KMS-11 (cell line): ENCODE measurements at regions not wholly inside any gene's neighbourhood (a gene's known extent, or its start where the extent isn't known, plus 50 kb on each side); places are given as distances from the start of the nearest gene placed in this dataset.

Experiments
- H2AFZ ChIP-seq: fragments of 200-600 bp; sonication (generic); 2 replicates; pipeline ENCODE4 v1.6.1; 2016; ENCODE audit warnings: antibody characterized with exemption, mixed run types, low read depth
- H3K27ac ChIP-seq: fragments of 200-600 bp; sonication (generic); 2 replicates; pipeline ENCODE4 v1.6.1; 2016; ENCODE audit warnings: mild to moderate bottlenecking, mixed run types
- H3K27me3 ChIP-seq: fragments of 200-600 bp; sonication (generic); 2 replicates; pipeline ENCODE4 v1.6.1; 2017; ENCODE audit warnings: mild to moderate bottlenecking, low read depth, mixed run types, moderate library complexity; ENCODE audit not compliant: insufficient read depth
- H3K36me3 ChIP-seq: fragments of 200-600 bp; sonication (generic); 2 replicates; pipeline ENCODE4 v1.6.1; 2017; ENCODE audit warnings: mild to moderate bottlenecking, mixed run types; ENCODE audit not compliant: insufficient read depth
- H3K4me1 ChIP-seq: fragments of 200-600 bp; sonication (generic); 2 replicates; pipeline ENCODE4 v1.6.1; 2016; ENCODE audit warnings: mild to moderate bottlenecking, low read depth, mixed run types; ENCODE audit not compliant: poor library complexity, severe bottlenecking
- H3K4me2 ChIP-seq: fragments of 200-600 bp; sonication (generic); 2 replicates; pipeline ENCODE4 v1.7.0; 2016; ENCODE audit warnings: mild to moderate bottlenecking, mixed run types
- H3K4me3 ChIP-seq: fragments of 200-600 bp; sonication (generic); IDR thresholded peaks from 2 replicates; pipeline ENCODE4 v1.6.1; 2017; ENCODE audit warnings: low read depth, low read length, mixed read lengths; ENCODE audit not compliant: insufficient read depth
- H3K79me2 ChIP-seq: fragments of 200-600 bp; sonication (generic); 2 replicates; pipeline ENCODE4 v1.6.1; 2016; ENCODE audit warnings: low read depth, mixed run types; ENCODE audit not compliant: insufficient read depth
- H3K9ac ChIP-seq: fragments of 200-600 bp; sonication (generic); 2 replicates; pipeline ENCODE4 v1.6.1; 2016; ENCODE audit warnings: mild to moderate bottlenecking, mixed run types
- H4K20me1 ChIP-seq: fragments of 200-600 bp; sonication (generic); 2 replicates; pipeline ENCODE4 v1.6.1; 2016; ENCODE audit warnings: mild to moderate bottlenecking, mixed run types; ENCODE audit not compliant: insufficient read depth
- TF ChIP-seq, protein P1 (sequence below): fragments of 200-600 bp; sonication (generic); conservative IDR thresholded peaks from 2 replicates; pipeline ENCODE4 v1.6.1; 2017; ENCODE audit warnings: low read depth, mild to moderate bottlenecking, antibody characterized with exemption, low read length, moderate library complexity, mixed read lengths

DNA sequence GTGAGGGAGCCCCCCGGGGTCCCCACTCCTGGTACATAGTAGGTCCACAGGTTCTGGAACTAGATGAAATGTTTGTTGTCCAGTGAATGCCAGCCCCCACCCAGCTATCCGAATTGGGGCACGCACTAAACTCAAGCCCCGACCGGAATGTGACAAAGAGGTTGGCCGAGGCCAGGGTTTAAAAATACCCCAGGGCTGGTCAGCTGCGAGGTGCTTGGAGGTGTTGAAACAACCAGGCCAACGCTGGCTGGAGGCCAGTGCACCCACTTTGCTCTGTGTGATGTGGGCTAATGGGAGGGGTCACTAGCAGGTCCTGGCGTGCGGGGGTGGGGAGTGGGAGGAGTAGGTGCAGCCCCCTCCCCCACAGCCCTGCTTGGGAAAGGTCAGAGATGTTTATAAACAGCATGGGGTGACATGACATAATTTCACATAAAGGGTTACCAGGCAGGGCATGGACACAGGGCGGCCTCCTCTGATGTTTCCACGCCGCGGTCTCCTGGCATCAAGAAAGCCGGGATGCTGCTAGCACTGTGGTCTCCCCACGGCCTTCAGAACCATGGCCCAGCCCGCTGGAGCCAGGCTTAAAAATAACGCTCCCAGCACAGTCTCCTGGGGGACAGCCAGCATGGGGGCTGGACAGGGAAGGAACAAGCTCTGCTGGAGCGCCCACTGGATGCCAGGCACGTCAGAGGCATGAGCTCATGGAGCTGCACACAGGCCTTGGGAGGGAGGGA is 111.2 kb upstream of the PTPN1 start:
- H4K20me1 ChIP-seq: no peaks in the 10 kb centered on the region
- H3K27ac ChIP-seq: no peak overlapping the region
- TF ChIP-seq, protein P1, sequence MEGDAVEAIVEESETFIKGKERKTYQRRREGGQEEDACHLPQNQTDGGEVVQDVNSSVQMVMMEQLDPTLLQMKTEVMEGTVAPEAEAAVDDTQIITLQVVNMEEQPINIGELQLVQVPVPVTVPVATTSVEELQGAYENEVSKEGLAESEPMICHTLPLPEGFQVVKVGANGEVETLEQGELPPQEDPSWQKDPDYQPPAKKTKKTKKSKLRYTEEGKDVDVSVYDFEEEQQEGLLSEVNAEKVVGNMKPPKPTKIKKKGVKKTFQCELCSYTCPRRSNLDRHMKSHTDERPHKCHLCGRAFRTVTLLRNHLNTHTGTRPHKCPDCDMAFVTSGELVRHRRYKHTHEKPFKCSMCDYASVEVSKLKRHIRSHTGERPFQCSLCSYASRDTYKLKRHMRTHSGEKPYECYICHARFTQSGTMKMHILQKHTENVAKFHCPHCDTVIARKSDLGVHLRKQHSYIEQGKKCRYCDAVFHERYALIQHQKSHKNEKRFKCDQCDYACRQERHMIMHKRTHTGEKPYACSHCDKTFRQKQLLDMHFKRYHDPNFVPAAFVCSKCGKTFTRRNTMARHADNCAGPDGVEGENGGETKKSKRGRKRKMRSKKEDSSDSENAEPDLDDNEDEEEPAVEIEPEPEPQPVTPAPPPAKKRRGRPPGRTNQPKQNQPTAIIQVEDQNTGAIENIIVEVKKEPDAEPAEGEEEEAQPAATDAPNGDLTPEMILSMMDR: no peak
- H3K9ac ChIP-seq: no peak overlapping the region
- H3K4me1 ChIP-seq: no peaks in the 10 kb centered on the region
- H3K4me2 ChIP-seq: no peak overlapping the region
- H3K79me2 ChIP-seq: no peaks in the 10 kb centered on the region
- H3K4me3 ChIP-seq: no peak overlapping the region
- H2AFZ ChIP-seq: no peak overlapping the region
- H3K36me3 ChIP-seq: no peaks in the 10 kb centered on the region
- peaks cover 58% of the 10 kb centered on the region for H3K27me3 ChIP-seq

DNA sequence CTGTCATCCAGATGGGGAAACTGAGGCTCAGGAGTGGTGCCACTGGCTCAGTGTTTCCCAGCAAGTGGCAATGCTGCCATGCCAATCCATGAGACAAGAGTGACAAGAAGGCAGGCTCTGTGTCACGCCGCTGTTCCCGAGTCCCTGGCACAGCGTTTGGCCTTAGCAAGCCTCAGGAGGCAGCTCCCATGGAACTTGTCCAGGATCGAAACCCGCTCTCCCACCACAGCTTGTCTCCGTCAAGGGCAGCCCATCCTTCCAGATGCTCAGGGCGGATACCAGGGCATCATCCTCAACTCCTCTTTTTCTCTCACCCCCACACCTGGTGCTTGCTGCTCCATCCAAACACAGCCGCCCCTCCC is 110.6 kb upstream of the PTPN1 start:
- Histone ChIP-seq H3K36me3 (no peaks in the 10 kb centered on the region), H3K4me3 (no peak overlapping the region), H4K20me1 (no peaks in the 10 kb centered on the region), H3K79me2 (no peaks in the 10 kb centered on the region), H3K4me1 (no peaks in the 10 kb centered on the region), H3K4me2 (no peak overlapping the region), H3K27ac (no peak overlapping the region), H3K9ac (no peak overlapping the region), H3K27me3 (peaks cover 58% of the 10 kb centered on the region), H2AFZ (no peak overlapping the region)
- TF ChIP-seq, protein P1: no peak

DNA sequence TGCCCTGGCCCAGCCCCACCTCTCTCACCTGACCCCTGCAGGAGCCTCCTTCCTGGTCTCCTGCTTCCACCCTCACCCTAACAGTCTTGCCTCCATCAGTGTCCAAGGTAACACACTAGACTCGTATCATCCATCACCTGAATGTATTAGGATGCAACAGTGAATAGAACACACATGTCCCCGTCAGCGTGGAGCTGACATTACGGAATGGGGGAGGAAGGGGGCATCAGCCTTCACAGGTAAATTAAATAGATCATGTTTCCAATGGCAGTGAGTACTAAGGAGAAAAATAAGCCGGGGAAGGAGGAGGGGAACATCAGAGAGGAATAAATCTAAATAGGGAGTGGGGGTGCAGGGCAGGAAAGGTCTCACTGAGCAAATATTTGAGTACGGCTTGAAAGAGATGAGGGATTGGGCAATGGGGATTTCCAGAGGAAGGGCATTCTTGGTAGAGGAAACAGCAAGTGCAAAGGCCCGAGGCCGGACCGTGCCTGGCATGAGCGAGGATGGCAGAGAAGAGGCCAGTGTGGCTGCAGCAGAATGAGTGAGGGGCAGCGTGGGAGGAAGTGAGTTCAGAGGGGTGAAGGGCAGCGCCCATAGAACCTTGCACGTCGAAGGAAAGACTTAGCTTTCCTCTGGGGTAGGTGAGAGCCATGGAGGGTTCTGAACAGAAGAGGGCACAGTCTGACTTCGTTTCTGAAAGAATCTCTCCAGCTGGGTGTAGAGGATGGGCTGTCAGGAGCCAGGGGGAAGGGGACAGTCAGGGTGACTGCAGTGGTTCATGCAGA is 110.1 kb upstream of the PTPN1 start:
- Histone ChIP-seq H3K79me2 (no peaks in the 10 kb centered on the region), H2AFZ (no peak overlapping the region), H4K20me1 (no peaks in the 10 kb centered on the region), H3K4me2 (no peak overlapping the region), H3K4me3 (no peak overlapping the region), H3K27ac (no peak overlapping the region), H3K9ac (no peak overlapping the region), H3K27me3 (peaks cover 58% of the 10 kb centered on the region), H3K36me3 (no peaks in the 10 kb centered on the region), H3K4me1 (no peaks in the 10 kb centered on the region)
- TF ChIP-seq, protein P1: no peak

DNA sequence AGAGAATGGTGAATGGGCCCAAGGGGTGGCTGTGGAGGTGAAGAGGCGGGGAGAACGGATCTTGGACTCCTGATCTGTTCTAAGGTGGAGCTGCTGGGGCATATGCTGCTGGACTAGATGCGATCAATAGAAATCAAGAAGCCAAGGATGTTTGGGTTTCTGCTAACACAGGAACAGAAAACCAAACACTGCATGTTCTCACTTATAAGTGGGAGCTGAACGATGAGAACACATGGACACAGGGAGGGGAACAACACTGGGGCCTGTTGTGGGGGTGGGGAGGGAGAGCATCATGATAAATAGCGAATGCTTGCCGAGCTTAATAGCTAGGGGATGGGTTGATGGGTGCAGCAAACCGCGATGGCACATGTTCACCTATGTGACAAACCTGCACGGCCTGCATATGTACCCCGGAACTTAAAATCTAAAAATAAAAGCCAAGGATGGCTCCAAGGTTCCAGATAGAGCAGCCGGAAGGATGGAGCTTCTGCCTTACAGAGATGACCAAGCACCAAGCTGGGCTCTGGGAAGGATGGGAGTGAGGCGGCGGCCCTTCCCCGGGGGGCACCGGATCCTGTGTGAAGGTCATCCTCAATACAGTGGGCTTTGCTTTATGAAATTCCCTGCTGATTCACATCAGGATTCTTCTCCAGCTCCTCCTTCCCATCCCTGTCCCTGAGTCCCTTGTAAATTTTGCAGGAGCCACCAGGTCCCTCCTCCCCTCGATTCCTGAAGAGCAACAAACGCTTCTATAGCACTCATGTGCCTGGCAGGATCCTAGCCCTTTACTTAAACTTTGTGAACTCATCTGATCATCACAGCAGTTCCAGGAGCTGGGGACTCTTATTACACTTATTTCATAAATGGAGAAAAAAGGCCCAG is 109.2 kb upstream of the PTPN1 start:
- Histone ChIP-seq H3K36me3 (no peaks in the 10 kb centered on the region), H3K27ac (no peak overlapping the region), H3K4me3 (no peak overlapping the region), H3K9ac (no peak overlapping the region), H3K4me1 (no peaks in the 10 kb centered on the region), H3K79me2 (no peaks in the 10 kb centered on the region), H3K4me2 (no peak overlapping the region), H2AFZ (no peak overlapping the region), H3K27me3 (peaks cover 58% of the 10 kb centered on the region), H4K20me1 (no peaks in the 10 kb centered on the region)
- TF ChIP-seq, protein P1: no peak
